ENCODE measurements at regions not wholly inside any gene's neighbourhood (a gene's known extent, or its start where the extent isn't known, plus 50 kb on each side); places are given as distances from the start of the nearest gene placed in this dataset.

- no peaks in the 10 kb centered on the region for H3K9me3 ChIP-seq
- no peak overlapping the region for H3K27ac ChIP-seq
- no peak overlapping the region for H3K4me3 ChIP-seq
- intact Hi-C loops (cut with DNase I; ENCODE audit: low total_unique reads), result no loop called here
- TF ChIP-seq POLR2A (IDR thresholded peaks at IDR 0.05) (no peak), POLR2AphosphoS5 (IDR thresholded peaks at IDR 0.05) (no peak)
- TF ChIP-seq, protein P1, sequence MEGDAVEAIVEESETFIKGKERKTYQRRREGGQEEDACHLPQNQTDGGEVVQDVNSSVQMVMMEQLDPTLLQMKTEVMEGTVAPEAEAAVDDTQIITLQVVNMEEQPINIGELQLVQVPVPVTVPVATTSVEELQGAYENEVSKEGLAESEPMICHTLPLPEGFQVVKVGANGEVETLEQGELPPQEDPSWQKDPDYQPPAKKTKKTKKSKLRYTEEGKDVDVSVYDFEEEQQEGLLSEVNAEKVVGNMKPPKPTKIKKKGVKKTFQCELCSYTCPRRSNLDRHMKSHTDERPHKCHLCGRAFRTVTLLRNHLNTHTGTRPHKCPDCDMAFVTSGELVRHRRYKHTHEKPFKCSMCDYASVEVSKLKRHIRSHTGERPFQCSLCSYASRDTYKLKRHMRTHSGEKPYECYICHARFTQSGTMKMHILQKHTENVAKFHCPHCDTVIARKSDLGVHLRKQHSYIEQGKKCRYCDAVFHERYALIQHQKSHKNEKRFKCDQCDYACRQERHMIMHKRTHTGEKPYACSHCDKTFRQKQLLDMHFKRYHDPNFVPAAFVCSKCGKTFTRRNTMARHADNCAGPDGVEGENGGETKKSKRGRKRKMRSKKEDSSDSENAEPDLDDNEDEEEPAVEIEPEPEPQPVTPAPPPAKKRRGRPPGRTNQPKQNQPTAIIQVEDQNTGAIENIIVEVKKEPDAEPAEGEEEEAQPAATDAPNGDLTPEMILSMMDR (IDR thresholded peaks at IDR 0.05), result no peak
- H3K4me1 ChIP-seq, result no peaks in the 10 kb centered on the region
- DNase-seq (ENCODE audit: low spot score in 2 of 2), result no peak
- H3K36me3 ChIP-seq, result no peaks in the 10 kb centered on the region
- no peaks in the 10 kb centered on the region for H3K27me3 ChIP-seq
Observed at GRCh38 chr3:31364711-31365110, 168.0 kb upstream of the STT3B start.

DNA sequence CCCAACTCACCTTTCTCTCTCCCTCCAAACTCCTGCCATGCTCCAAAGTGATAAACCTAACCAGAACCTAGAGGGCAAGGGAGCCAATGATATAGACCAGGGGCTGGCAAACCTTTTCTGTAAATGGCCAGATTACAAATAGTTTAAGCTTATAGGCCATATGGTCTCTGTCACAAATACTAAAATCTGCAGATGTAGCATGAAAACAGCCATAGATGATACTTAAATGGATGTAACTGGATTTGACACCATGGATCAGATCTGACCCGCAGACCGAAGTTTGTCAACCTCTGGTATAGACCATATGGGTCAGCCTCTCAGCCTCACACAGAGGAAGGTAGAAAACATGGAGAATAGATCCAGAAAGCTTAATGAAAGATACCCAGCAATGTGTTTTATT is 165.2 kb upstream of the STT3B start:
- Histone ChIP-seq H3K27ac (no peak overlapping the region), H3K4me3 (no peak overlapping the region), H3K36me3 (no peaks in the 10 kb centered on the region), H3K9me3 (no peaks in the 10 kb centered on the region), H3K27me3 (no peaks in the 10 kb centered on the region), H3K4me1 (no peaks in the 10 kb centered on the region)
- TF ChIP-seq POLR2A (IDR thresholded peaks at IDR 0.05) (no peak), POLR2AphosphoS5 (IDR thresholded peaks at IDR 0.05) (no peak)
- TF ChIP-seq, protein P1 (IDR thresholded peaks at IDR 0.05), result no peak
- intact Hi-C loops (cut with DNase I; ENCODE audit: low total_unique reads), result no loop called here
- no peak for DNase-seq (ENCODE audit: low spot score in 2 of 2)

DNA sequence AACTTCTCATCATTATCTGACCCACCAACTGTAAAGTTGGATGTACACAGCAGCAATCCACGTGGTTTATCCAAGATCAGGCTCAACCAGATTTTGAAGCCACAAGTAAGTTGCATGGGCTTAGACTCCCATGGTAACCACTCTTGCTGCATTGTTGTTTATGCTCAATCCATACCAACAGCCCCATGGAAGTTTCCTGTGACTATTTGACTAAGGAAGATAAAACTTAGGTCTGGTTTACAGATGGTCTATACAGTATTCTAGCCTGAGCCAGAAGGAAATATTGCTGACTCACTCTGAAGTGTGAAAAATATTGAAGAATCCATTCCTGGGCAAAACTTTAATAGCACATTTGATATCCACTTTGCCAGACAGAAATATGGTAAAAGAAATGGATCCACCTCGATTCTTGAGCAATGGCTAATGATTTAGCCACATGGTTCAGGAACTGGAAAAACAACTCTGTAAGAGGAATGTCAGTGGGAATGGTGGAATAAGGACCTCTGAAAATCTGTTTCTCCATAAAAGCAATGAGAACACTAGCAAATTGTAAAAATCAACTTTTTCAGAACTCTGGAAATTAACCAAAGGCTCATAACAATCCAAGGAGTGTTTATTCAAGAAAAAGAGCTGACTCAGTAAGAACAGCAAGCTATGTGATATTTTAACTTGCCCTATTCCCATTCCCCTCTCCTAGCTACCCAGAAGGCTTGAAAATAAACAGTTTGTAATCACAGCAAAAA is 162.9 kb upstream of the STT3B start:
- intact Hi-C loops (cut with DNase I; ENCODE audit: low total_unique reads), result no loop called here
- no peak for DNase-seq (ENCODE audit: low spot score in 2 of 2)
- Histone ChIP-seq H3K4me3 (no peak overlapping the region), H3K27ac (no peak overlapping the region), H3K9me3 (no peaks in the 10 kb centered on the region), H3K36me3 (no peaks in the 10 kb centered on the region), H3K4me1 (no peaks in the 10 kb centered on the region), H3K27me3 (no peaks in the 10 kb centered on the region)
- TF ChIP-seq, protein P1 (IDR thresholded peaks at IDR 0.05), result no peak
- no peak for TF ChIP-seq POLR2A (IDR thresholded peaks at IDR 0.05)
- no peak for TF ChIP-seq POLR2AphosphoS5 (IDR thresholded peaks at IDR 0.05)

GRCh38 chr3:31370380-31370666 is 162.4 kb upstream of the STT3B start:
- TF ChIP-seq POLR2AphosphoS5 (IDR thresholded peaks at IDR 0.05), result no peak
- TF ChIP-seq, protein P1 (IDR thresholded peaks at IDR 0.05), result no peak
- TF ChIP-seq POLR2A (IDR thresholded peaks at IDR 0.05), result no peak

DNA sequence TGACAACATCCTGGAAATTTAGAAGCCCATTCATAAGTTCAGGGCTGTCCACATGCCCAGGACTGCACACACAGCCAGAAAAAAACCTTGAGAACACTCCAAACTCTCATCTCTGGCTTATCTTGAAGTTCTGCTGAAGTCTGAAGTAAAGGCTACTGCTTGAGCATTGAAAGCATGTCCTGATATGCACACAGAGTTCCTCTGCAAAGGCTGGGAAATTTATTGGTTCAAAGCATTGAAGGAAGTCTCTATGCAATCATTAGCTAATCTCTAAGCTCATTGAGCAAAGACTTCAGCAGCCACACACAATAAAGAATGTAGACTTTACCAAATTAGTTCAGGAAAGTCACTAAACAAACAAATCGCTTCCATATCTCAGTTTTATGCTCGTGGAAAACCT is 162.0 kb upstream of the STT3B start:
- Histone ChIP-seq H3K27me3 (no peaks in the 10 kb centered on the region), H3K9me3 (no peaks in the 10 kb centered on the region), H3K27ac (no peak overlapping the region), H3K4me1 (no peaks in the 10 kb centered on the region), H3K4me3 (no peak overlapping the region), H3K36me3 (no peaks in the 10 kb centered on the region)
- TF ChIP-seq POLR2AphosphoS5 (IDR thresholded peaks at IDR 0.05) (no peak), POLR2A (IDR thresholded peaks at IDR 0.05) (no peak)
- DNase-seq (ENCODE audit: low spot score in 2 of 2), result no peak
- intact Hi-C loops (cut with DNase I; ENCODE audit: low total_unique reads), result no loop called here

More at GRCh38 chr3:31370380-31370666, 162.4 kb upstream of the STT3B start:
- Histone ChIP-seq H3K27ac (no peak overlapping the region), H3K9me3 (no peaks in the 10 kb centered on the region), H3K4me1 (no peaks in the 10 kb centered on the region), H3K36me3 (no peaks in the 10 kb centered on the region), H3K4me3 (no peak overlapping the region), H3K27me3 (no peaks in the 10 kb centered on the region)
- DNase-seq (ENCODE audit: low spot score in 2 of 2), result no peak
- intact Hi-C loops (cut with DNase I; ENCODE audit: low total_unique reads), result no loop called here

Data from breast epithelium (tissue), 4 donors.